ENCODE measurements at regions not wholly inside any gene's neighbourhood (a gene's known extent, or its start where the extent isn't known, plus 50 kb on each side); places are given as distances from the start of the nearest gene placed in this dataset.

- no peak overlapping the region for H2AFZ ChIP-seq (ENCODE audit: low read depth)
- no peaks in the 10 kb centered on the region for H4K20me1 ChIP-seq (ENCODE audit: insufficient read depth)
- no peaks in the 10 kb centered on the region for H3K79me2 ChIP-seq (ENCODE audit: insufficient read depth, low read depth)
- H3K4me3 ChIP-seq (IDR thresholded peaks at IDR 0.05; ENCODE audit: insufficient read depth, low read depth, low read length) = no peak overlapping the region
- H3K27me3 ChIP-seq (ENCODE audit: insufficient read depth, low read depth) = no peaks in the 10 kb centered on the region
- no peak overlapping the region for H3K27ac ChIP-seq
- H3K9ac ChIP-seq = no peak overlapping the region
- H3K4me2 ChIP-seq = no peak overlapping the region
- TF ChIP-seq CTCF (conservative IDR thresholded peaks at IDR 0.05; ENCODE audit: low read depth, low read length) = no peak
- H3K4me1 ChIP-seq (ENCODE audit: low read depth, poor library complexity, severe bottlenecking) = no peaks in the 10 kb centered on the region
- H3K36me3 ChIP-seq (ENCODE audit: insufficient read depth) = no peaks in the 10 kb centered on the region
Measured at GRCh38 chr1:87186346-87186745, 142.3 kb upstream of the LMO4 start.

- no peaks in the 10 kb centered on the region for H3K79me2 ChIP-seq (ENCODE audit: insufficient read depth, low read depth)
- no peaks in the 10 kb centered on the region for H4K20me1 ChIP-seq (ENCODE audit: insufficient read depth)
- H3K36me3 ChIP-seq (ENCODE audit: insufficient read depth) = no peaks in the 10 kb centered on the region
- H3K4me2 ChIP-seq = no peak overlapping the region
- TF ChIP-seq CTCF (conservative IDR thresholded peaks at IDR 0.05; ENCODE audit: low read depth, low read length) = no peak
- no peak overlapping the region for H3K27ac ChIP-seq
- no peak overlapping the region for H2AFZ ChIP-seq (ENCODE audit: low read depth)
- no peak overlapping the region for H3K4me3 ChIP-seq (IDR thresholded peaks at IDR 0.05; ENCODE audit: insufficient read depth, low read depth, low read length)
- no peaks in the 10 kb centered on the region for H3K27me3 ChIP-seq (ENCODE audit: insufficient read depth, low read depth)
- H3K4me1 ChIP-seq (ENCODE audit: low read depth, poor library complexity, severe bottlenecking) = no peaks in the 10 kb centered on the region
- no peak overlapping the region for H3K9ac ChIP-seq
Measured at GRCh38 chr1:87188640-87189039, 140.0 kb upstream of the LMO4 start.

GRCh38 chr1:87190402-87190801 is 138.3 kb upstream of the LMO4 start:
- Histone ChIP-seq H3K79me2 (ENCODE audit: insufficient read depth, low read depth) (no peaks in the 10 kb centered on the region), H3K36me3 (ENCODE audit: insufficient read depth) (no peaks in the 10 kb centered on the region), H2AFZ (ENCODE audit: low read depth) (no peak overlapping the region), H3K4me3 (IDR thresholded peaks at IDR 0.05; ENCODE audit: insufficient read depth, low read depth, low read length) (no peak overlapping the region), H3K9ac (no peak overlapping the region), H4K20me1 (ENCODE audit: insufficient read depth) (no peaks in the 10 kb centered on the region), H3K27ac (no peak overlapping the region), H3K4me2 (no peak overlapping the region), H3K4me1 (ENCODE audit: low read depth, poor library complexity, severe bottlenecking) (no peaks in the 10 kb centered on the region), H3K27me3 (ENCODE audit: insufficient read depth, low read depth) (no peaks in the 10 kb centered on the region)
- TF ChIP-seq CTCF (conservative IDR thresholded peaks at IDR 0.05; ENCODE audit: low read depth, low read length) = no peak

- Histone ChIP-seq H3K79me2 (ENCODE audit: insufficient read depth, low read depth) (no peaks in the 10 kb centered on the region), H2AFZ (ENCODE audit: low read depth) (no peak overlapping the region), H3K36me3 (ENCODE audit: insufficient read depth) (no peaks in the 10 kb centered on the region), H3K27me3 (ENCODE audit: insufficient read depth, low read depth) (no peaks in the 10 kb centered on the region), H3K4me3 (IDR thresholded peaks at IDR 0.05; ENCODE audit: insufficient read depth, low read depth, low read length) (no peak overlapping the region), H3K4me2 (no peak overlapping the region), H3K9ac (no peak overlapping the region), H3K27ac (no peak overlapping the region), H3K4me1 (ENCODE audit: low read depth, poor library complexity, severe bottlenecking) (no peaks in the 10 kb centered on the region), H4K20me1 (ENCODE audit: insufficient read depth) (no peaks in the 10 kb centered on the region)
- TF ChIP-seq CTCF (conservative IDR thresholded peaks at IDR 0.05; ENCODE audit: low read depth, low read length) = no peak
Measured at GRCh38 chr1:87191646-87192045, 137.0 kb upstream of the LMO4 start.
